ENCODE measurements at regions not wholly inside any gene's neighbourhood (a gene's known extent, or its start where the extent isn't known, plus 50 kb on each side); places are given as distances from the start of the nearest gene placed in this dataset.

DNA sequence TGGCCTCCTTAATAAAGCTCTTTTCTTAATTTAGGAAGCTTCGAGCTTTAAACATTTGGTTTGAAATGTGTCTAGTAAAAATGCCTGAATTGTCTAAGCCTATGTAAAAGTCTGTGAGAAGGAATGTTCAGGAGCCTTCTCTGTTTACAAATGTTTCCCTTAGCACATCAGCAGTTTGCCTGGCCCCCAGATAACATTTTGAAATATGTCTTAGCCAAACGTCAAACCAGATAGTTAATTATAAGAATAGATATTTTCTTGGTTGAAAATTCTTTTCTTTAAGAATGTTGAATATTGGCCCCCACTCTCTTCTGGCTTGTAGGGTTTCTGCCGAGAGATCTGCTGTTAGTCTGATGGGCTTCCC is 498.6 kb downstream of the CCDC85A start:
- TF ChIP-seq EZH2 (IDR thresholded peaks at IDR 0.05; ENCODE audit: borderline replicate concordance): no peak
- TF ChIP-seq, protein P1, sequence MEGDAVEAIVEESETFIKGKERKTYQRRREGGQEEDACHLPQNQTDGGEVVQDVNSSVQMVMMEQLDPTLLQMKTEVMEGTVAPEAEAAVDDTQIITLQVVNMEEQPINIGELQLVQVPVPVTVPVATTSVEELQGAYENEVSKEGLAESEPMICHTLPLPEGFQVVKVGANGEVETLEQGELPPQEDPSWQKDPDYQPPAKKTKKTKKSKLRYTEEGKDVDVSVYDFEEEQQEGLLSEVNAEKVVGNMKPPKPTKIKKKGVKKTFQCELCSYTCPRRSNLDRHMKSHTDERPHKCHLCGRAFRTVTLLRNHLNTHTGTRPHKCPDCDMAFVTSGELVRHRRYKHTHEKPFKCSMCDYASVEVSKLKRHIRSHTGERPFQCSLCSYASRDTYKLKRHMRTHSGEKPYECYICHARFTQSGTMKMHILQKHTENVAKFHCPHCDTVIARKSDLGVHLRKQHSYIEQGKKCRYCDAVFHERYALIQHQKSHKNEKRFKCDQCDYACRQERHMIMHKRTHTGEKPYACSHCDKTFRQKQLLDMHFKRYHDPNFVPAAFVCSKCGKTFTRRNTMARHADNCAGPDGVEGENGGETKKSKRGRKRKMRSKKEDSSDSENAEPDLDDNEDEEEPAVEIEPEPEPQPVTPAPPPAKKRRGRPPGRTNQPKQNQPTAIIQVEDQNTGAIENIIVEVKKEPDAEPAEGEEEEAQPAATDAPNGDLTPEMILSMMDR (IDR thresholded peaks at IDR 0.05; ENCODE audit: poor library complexity): no peak

Measured in hepatocyte (in vitro differentiated cells).